ENCODE measurements at regions not wholly inside any gene's neighbourhood (a gene's known extent, or its start where the extent isn't known, plus 50 kb on each side); places are given as distances from the start of the nearest gene placed in this dataset.

- TF ChIP-seq, protein P1, sequence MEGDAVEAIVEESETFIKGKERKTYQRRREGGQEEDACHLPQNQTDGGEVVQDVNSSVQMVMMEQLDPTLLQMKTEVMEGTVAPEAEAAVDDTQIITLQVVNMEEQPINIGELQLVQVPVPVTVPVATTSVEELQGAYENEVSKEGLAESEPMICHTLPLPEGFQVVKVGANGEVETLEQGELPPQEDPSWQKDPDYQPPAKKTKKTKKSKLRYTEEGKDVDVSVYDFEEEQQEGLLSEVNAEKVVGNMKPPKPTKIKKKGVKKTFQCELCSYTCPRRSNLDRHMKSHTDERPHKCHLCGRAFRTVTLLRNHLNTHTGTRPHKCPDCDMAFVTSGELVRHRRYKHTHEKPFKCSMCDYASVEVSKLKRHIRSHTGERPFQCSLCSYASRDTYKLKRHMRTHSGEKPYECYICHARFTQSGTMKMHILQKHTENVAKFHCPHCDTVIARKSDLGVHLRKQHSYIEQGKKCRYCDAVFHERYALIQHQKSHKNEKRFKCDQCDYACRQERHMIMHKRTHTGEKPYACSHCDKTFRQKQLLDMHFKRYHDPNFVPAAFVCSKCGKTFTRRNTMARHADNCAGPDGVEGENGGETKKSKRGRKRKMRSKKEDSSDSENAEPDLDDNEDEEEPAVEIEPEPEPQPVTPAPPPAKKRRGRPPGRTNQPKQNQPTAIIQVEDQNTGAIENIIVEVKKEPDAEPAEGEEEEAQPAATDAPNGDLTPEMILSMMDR (IDR thresholded peaks at IDR 0.05) = no peak
- TF ChIP-seq POLR2AphosphoS5 (IDR thresholded peaks at IDR 0.05) = no peak
These were observed 108.1 kb downstream of the AQP4 start for GRCh38 chr18:26757263-26758019.
